ENCODE measurements at regions not wholly inside any gene's neighbourhood (a gene's known extent, or its start where the extent isn't known, plus 50 kb on each side); places are given as distances from the start of the nearest gene placed in this dataset.

GRCh38 chr9:99348289-99348688, 126.2 kb downstream of the SEC61B start:
- 85% methylated on average over 2 of the region's 2 CpGs for WGBS, 2 donors

GRCh38 chr9:99349870-99350269, 127.8 kb downstream of the SEC61B start:
- no peak overlapping the region for H3K27ac ChIP-seq
- intact Hi-C loops (cut with DNase I): no loop called here
- H3K4me1 ChIP-seq: peaks cover 2 to 4% of the 10 kb centered on the region in 2 donors
- no peak for TF ChIP-seq POLR2A (IDR thresholded peaks at IDR 0.05)
- TF ChIP-seq CTCF (IDR thresholded peaks at IDR 0.05): no peak
- no peaks in the 10 kb centered on the region for H3K27me3 ChIP-seq
- 94 to 98% methylated on average over 2 of the region's 2 CpGs for WGBS, 2 donors
- H3K9me3 ChIP-seq: no peaks in the 10 kb centered on the region
- no peaks in the 10 kb centered on the region for H3K36me3 ChIP-seq
- no peak for DNase-seq
- H3K4me3 ChIP-seq (replicated peaks in 1 of 3): no peak overlapping the region

More at GRCh38 chr9:99348289-99348688, 126.2 kb downstream of the SEC61B start:
- Histone ChIP-seq H3K4me1 (peaks cover 0 to 2% of the 10 kb centered on the region in 2 donors), H3K9me3 (no peaks in the 10 kb centered on the region), H3K4me3 (replicated peaks in 1 of 3) (no peak overlapping the region), H3K27ac (no peak overlapping the region), H3K27me3 (no peaks in the 10 kb centered on the region), H3K36me3 (no peaks in the 10 kb centered on the region)
- TF ChIP-seq CTCF (IDR thresholded peaks at IDR 0.05) (no peak), POLR2A (IDR thresholded peaks at IDR 0.05) (no peak)
- intact Hi-C loops (cut with DNase I): no loop called here
- DNase-seq: no peak

- Histone ChIP-seq H3K4me1 (peaks cover 2 to 4% of the 10 kb centered on the region in 2 donors), H3K9me3 (no peaks in the 10 kb centered on the region), H3K27me3 (no peaks in the 10 kb centered on the region), H3K27ac (no peak overlapping the region), H3K4me3 (replicated peaks in 1 of 3) (no peak overlapping the region), H3K36me3 (no peaks in the 10 kb centered on the region)
- intact Hi-C loops (cut with DNase I): no loop called here
- WGBS, 2 donors: 50 to 58% methylated on average over 1 of the region's 1 CpG
- no peak for TF ChIP-seq CTCF (IDR thresholded peaks at IDR 0.05)
- no peak for TF ChIP-seq POLR2A (IDR thresholded peaks at IDR 0.05)
- no peak for DNase-seq
Measured at GRCh38 chr9:99350461-99350860, 128.4 kb downstream of the SEC61B start.

- Histone ChIP-seq H3K9me3 (no peaks in the 10 kb centered on the region), H3K4me3 (replicated peaks in 1 of 3) (no peak overlapping the region), H3K4me1 (peaks cover 2 to 4% of the 10 kb centered on the region in 2 donors), H3K27ac (no peak overlapping the region), H3K36me3 (no peaks in the 10 kb centered on the region), H3K27me3 (no peaks in the 10 kb centered on the region)
- intact Hi-C loops (cut with DNase I): no loop called here
- no peak for DNase-seq
- no peak for TF ChIP-seq POLR2A (IDR thresholded peaks at IDR 0.05)
- TF ChIP-seq CTCF (IDR thresholded peaks at IDR 0.05): no peak
- WGBS, 2 donors: 93 to 94% methylated on average over 7 of the region's 7 CpGs
Measured at GRCh38 chr9:99351647-99352046, 129.6 kb downstream of the SEC61B start.

GRCh38 chr9:99352826-99353225, 130.7 kb downstream of the SEC61B start:
- Histone ChIP-seq H3K4me1 (peaks cover 2 to 8% of the 10 kb centered on the region in 2 donors), H3K36me3 (no peaks in the 10 kb centered on the region), H3K27me3 (no peaks in the 10 kb centered on the region), H3K4me3 (replicated peaks in 1 of 3) (no peak overlapping the region), H3K27ac (peak overlapping the region; percentile 30 to 53 (median 46)), H3K9me3 (no peaks in the 10 kb centered on the region)
- TF ChIP-seq CTCF (IDR thresholded peaks at IDR 0.05) (no peak), POLR2A (IDR thresholded peaks at IDR 0.05) (no peak)
- WGBS, 2 donors: 73 to 77% methylated on average over 4 of the region's 4 CpGs
- intact Hi-C loops (cut with DNase I): no loop called here
- no peak for DNase-seq

Measured in thyroid gland (tissue), 4 donors.